PC-9 (cell line): ENCODE measurements at regions not wholly inside any gene's neighbourhood (a gene's known extent, or its start where the extent isn't known, plus 50 kb on each side); places are given as distances from the start of the nearest gene placed in this dataset.

Source experiments
- CTCF ChIP-seq: fragments of 200-600 bp; sonication (generic); conservative IDR thresholded peaks from 2 replicates; pipeline ENCODE4 v1.6.1; 2017; ENCODE audit warnings: mixed run types, antibody characterized with exemption, mild to moderate bottlenecking, moderate library complexity
- EZH2 ChIP-seq: fragments of 200-600 bp; sonication (generic); IDR thresholded peaks from 2 replicates; pipeline ENCODE4 v1.8.0; 2017; ENCODE audit warnings: antibody characterized with exemption, low read depth

- TF ChIP-seq CTCF = no peak
- no peak for TF ChIP-seq EZH2
Measured at GRCh38 chr3:102830415-102830814, 395.6 kb downstream of the ZPLD1 start.
